KG1 (cell line): ENCODE measurements at regions not wholly inside any gene's neighbourhood (a gene's known extent, or its start where the extent isn't known, plus 50 kb on each side); places are given as distances from the start of the nearest gene placed in this dataset.

Experiments
- DNase-seq: peaks from one replicate; lab custom pipeline; 2025; lab: John Stamatoyannopoulos, UW

DNA sequence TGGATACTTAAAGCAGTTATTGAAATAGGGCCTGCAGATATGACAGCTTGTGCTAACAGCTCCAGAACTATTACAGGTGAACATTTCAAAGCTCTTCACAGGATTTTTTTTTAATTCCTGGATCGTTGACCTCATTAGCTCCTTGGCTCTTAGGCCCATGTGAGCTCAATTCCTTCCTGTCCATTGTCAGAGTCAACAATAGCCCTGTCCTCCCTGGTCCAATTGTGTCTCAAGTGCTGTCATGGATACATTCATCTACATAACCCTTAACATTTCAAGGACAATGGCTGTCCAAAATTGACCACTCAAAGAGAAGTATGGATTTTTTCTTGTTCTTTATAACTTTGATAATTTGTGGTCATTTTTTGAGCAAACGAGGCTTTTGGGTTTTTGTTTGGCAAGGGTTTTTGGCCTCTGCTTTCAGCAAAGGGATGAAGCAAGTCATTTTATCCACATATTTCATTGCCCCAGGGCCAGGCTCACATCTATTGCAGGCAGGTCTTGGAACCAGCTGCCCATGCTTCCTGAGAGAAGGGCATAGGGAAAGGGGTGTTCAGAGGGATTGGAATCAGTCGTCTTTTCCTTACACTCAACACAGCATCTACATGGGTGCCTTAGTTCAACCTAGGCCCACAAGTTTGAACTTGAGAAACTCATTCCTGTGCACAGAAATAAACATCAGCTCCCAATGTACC lies 282.1 kb downstream of the TPBG start:
- DNase-seq, result no peak

DNA sequence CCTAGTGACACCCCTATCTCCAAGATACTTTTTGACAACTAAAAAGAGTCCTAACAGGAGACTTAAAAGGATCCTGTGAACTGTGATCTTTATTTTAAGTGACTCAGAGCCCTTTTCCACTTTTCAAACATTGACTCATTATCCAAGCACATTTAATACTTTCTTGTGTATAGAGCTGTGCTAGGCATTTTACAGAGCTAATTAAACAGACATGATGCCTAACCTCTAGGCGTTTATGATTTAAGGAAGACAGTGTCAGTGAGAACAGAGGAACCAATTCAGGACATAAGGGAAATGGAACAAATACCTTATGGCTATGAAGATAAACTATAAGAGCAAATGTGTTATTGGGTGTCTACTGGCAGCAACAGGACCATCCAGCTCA lies 282.6 kb downstream of the TPBG start:
- no peak for DNase-seq

DNA sequence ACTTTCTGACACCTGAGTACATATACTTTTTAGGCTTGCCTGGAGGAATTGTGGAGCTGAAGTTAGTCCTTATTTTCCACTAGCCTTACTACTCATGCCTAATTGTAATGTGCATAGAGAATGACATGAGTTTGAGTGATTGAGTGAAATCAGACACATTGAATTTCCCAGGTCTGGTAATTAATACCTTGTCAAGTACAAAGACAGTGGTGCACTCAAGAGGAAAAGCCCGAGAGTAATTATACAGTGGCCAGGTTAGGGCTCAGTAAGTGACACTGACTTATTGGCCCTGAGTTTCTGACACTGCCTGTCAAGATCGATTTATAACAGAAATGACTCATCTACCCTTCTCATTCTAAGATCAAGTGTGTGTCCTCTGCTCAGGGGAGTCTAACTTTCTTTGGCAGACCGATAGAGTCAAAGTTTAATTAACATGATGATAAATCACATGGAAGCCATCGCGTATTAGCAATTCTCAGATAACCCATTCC lies 288.3 kb downstream of the TPBG start:
- DNase-seq, result no peak

DNA sequence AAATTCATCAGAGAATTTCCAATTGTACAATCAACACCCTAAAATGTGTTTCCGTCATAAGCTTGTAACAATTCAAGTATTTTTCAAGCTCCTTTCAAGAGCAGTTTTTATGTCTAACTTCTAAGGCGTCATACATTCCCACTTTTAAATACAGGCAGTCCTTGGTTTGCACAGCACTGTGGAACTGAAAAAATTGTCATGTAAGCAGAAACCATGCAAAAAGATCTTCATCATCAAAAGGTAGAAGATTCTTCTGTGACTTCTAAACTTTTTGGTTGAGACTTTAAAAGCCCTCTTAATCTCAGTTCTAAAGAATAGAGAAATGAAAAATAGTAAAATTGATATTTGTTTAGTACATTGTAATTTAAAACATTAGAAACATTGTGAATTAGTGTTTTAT lies 315.6 kb downstream of the TPBG start:
- no peak for DNase-seq

DNA sequence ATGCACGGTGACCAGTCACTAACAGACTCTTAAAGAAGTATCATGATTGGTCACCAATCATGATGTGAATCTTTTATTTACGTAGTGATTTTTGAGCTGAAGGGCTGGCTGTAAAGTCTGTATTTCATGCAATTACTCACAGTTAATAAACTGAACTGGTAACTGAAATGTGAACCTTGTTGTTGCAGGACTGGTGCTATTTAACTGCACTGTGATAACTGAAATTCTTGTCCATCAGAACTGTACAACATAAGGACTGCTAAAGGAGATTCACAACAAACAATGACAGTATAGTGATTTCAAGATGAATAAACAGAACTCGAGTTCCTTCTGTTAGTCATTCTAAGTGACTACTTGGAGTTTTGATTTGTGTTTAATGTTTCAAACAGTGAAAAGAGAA lies 316.6 kb downstream of the TPBG start:
- no peak for DNase-seq

- DNase-seq, result no peak
These were observed 317.6 kb downstream of the TPBG start for GRCh38 chr6:82681119-82681714.

GRCh38 chr6:82686719-82687118 lies 323.1 kb downstream of the TPBG start:
- DNase-seq, result no peak

DNA sequence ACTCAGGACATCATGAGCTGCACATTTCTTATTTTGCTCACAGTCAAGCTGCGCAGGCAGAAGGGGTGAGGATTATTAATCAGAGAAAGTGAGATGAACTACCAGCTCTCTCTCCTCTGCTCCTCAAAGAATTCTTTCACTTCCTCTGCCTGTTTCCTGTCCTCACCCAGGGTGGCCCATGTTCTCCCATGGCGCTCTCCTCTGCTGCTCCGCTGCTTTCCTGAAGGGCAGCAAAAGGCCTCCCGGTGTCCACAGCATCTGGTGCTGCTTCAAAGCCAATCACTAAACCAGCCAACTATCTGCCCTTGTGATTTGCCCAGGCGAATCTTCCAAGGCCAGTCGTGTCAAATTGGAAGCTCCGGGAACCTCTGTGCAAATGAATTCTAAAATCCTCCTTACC lies 324.2 kb downstream of the TPBG start:
- no peak for DNase-seq

DNA sequence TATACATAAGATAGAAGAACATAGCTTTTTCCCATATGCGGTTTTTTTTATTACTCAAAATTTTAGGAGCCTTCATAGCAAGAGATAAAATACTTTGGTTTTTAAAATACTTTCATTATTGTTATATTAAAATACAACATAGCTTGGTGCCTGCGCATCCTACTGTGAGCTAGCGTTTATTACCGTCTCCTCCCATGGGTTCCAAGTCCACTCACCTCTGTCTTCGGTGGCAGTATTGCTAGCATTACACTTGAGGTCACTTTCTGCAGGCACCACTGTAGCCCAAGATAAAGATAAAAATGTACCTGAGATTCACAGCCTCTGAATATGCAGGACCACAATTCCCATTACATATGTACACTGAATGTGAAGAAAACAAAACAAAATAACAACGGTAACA lies 326.7 kb downstream of the TPBG start:
- no peak for DNase-seq

DNA sequence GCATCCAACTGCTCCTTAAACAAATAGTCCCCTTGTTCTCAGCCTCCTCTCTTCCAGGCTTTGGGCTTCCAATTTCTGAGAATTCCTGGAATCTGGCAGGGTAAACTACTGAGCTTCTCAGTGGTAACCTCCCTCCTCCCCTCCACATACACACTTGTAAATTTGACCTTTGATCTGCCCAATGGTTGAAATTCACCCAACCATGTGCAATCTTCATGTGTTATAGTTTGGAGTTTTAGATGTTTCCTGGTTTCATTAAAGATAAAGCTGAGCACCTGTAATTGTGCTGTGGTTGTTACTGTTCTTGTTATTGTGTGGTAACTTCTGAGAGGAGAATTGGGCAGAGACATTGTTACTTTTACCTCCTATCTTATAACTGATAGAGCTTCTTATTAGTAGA lies 328.4 kb downstream of the TPBG start:
- no peak for DNase-seq

- no peak for DNase-seq
These were observed 329.5 kb downstream of the TPBG start for GRCh38 chr6:82693094-82693493.

- DNase-seq, result no peak
These were observed 337.7 kb downstream of the TPBG start for GRCh38 chr6:82701341-82701740.

- no peak for DNase-seq
These were observed 339.0 kb downstream of the TPBG start for GRCh38 chr6:82702574-82702973.

DNA sequence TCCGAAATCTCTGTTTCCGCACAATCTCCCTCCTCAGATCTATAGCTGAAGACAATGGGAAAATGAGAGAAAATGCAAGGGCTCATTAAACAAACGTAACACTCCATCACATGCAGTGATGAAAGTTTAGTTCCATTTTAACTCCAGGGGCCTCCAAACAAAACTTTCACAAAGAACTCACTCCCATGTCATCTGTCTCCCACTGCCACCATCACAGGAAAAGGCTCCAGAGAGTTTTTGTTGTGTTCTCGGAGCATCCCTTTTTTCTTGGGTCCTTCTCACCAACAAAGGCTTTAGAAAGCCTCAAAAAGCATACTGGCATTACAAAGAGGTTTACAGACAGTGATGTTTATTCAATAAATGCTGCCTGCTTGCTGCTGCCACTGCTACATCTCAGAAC lies 339.6 kb downstream of the TPBG start:
- DNase-seq, result no peak

DNA sequence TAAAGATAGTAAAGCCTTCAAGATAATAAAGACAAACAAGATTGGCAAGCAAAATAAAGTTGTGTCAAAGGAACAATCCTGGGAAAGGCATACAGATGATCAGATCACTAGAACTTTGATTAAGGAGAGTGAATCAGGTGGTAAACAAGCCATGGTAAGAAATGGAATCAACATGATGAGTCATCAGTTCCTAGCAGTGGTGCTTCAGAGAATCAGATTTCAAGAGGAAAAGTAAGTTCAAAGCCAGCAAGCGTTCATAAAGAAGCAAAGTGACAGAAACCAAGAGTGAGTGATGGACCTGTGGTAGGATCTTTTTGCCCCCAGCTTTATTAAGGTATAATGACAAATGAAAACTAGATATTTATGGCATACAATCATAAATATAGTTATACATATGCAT lies 340.4 kb downstream of the TPBG start:
- no peak for DNase-seq

GRCh38 chr6:82705579-82705978 lies 342.0 kb downstream of the TPBG start:
- DNase-seq, result no peak

- no peak for DNase-seq
These were observed 347.6 kb downstream of the TPBG start for GRCh38 chr6:82711105-82711827.

DNA sequence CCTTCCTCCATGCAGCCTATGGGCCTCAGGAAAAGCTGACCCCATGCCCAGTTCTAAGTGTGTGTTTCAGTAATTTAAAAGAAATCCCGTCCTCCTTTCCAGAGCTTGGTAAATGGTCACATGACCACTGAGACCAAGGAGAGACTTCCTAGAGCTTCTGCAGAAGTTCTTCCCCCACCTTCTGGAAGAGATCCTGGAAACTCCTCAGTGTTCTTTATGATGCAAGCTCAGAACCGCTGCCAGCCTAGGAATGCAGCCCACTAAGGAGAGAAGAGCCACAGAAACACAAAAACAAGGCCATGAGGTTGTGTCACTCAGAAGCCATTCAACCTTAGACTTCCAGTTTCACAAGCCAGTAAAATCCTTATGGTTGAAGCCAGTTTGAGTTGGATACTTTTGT lies 348.4 kb downstream of the TPBG start:
- no peak for DNase-seq

DNA sequence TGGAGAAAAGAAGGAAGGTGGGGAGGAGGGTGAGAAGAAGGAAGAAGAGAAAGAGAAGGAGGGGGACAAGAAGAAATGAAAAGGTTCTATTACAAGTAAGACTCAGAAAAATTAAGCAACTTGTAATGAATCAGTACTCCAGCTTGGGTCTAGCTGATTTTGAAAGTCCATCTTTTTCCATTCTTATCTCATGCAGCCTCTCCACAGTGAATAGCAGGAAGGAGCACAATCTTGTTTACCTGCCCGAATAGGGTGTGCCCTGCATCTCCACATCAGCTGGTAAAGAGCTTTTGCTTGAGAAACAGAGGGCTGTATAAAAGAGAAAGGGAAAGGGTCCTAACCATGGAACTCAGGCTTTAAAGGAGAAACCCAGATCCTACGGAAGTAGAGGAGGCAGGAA lies 348.8 kb downstream of the TPBG start:
- DNase-seq, result no peak

GRCh38 chr6:82712826-82713225 lies 349.2 kb downstream of the TPBG start:
- DNase-seq, result peak; percentile 0

GRCh38 chr6:82720992-82721391 lies 344.6 kb downstream of the UBE3D start:
- DNase-seq, result no peak

GRCh38 chr6:82735790-82736189 lies 329.9 kb downstream of the UBE3D start:
- no peak for DNase-seq

DNA sequence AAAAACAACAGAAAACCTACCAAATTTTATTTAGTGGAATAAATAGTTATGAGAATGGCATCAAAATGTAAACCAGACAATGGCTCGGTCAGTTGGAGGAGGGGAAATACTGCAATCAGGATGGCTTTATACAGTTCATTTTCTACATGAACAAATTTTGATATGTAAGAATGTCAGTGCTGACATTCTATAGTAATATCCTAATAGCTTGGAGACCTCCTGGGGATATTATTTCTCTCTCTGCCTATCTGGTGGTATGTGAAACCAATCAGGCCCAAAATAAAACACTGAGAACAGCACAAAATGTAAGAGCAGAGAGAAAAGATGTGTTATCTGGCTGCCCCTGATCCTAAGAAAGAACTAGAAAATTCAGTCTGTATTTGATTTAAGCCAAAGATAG lies 327.7 kb downstream of the UBE3D start:
- DNase-seq, result no peak
